Esophagus squamous epithelium (tissue), 5 donors: ENCODE measurements at regions not wholly inside any gene's neighbourhood (a gene's known extent, or its start where the extent isn't known, plus 50 kb on each side); places are given as distances from the start of the nearest gene placed in this dataset.

Experiments
- DNase-seq: peaks from one replicate; lab custom pipeline; 2025; lab: John Stamatoyannopoulos, UW
- H3K27ac ChIP-seq, 4 donors: fragments of 200-600 bp; sonication (generic); one replicate each; pipeline ENCODE4 v1.5.1; 2016 to 2019; ENCODE audit warnings: mild to moderate bottlenecking in 1 of 4
- H3K27me3 ChIP-seq, 4 donors: fragments of 200-600 bp; sonication (generic); 1 replicate in 3 of 4; 2 replicates in 1 of 4; pipeline versions ENCODE4 v1.5.1 to v1.6.0; 2017 to 2021; ENCODE audit warnings: antibody characterized with exemption in 1 of 4
- H3K36me3 ChIP-seq, 3 donors: fragments of 200-600 bp; sonication (generic); one replicate each; pipeline ENCODE4 v1.5.1; 2016 to 2019
- H3K4me1 ChIP-seq, 3 donors: fragments of 200-600 bp; sonication (generic); one replicate each; pipeline ENCODE4 v1.5.1; 2017 to 2019
- H3K4me3 ChIP-seq, 4 donors: fragments of 200-600 bp; sonication (generic); 1 replicate in 3 of 4; 2 replicates in 1 of 4; pipeline ENCODE4 v1.5.1; 2016 to 2019; ENCODE audit warnings: mild to moderate bottlenecking in 2 of 4, moderate library complexity in 1 of 4
- H3K9me3 ChIP-seq, 3 donors: fragments of 200-600 bp; sonication (generic); one replicate each; pipeline ENCODE4 v1.5.1; 2016 to 2019
- POLR2A ChIP-seq, 4 donors: fragments of 450-650 bp; IDR thresholded peaks; one replicate each; pipeline ENCODE4 v1.6.1; 2017; ENCODE audit warnings: antibody characterized with exemption in 4 of 4, mild to moderate bottlenecking in 4 of 4, moderate library complexity in 3 of 4
- WGBS, 2 donors: methylation state at CpG; one replicate each; pipeline ENCODE4 v1.1.5; 2018; 5-methylcytosine and 5-hydroxymethylcytosine counted together
- intact Hi-C: fragments of 100-400 bp; cut with DNase I; formaldehyde crosslinking; loops from one replicate; pipeline ENCODE4 v1.15.0; 2022
- TF ChIP-seq, protein P1 (sequence below), 6 experiments: fragments of 450-650 bp in 4 of 6; fragments of 200-600 bp in 2 of 6; sonication (generic) in 2 of 6; IDR thresholded peaks; one replicate each; pipeline ENCODE4 v1.5.1; 2016 to 2019; ENCODE audit warnings: antibody characterized with exemption in 6 of 6, mild to moderate bottlenecking in 4 of 6, moderate library complexity in 4 of 6
- donor health status: DM: yes; HTN: yes; CAD: no.

DNA sequence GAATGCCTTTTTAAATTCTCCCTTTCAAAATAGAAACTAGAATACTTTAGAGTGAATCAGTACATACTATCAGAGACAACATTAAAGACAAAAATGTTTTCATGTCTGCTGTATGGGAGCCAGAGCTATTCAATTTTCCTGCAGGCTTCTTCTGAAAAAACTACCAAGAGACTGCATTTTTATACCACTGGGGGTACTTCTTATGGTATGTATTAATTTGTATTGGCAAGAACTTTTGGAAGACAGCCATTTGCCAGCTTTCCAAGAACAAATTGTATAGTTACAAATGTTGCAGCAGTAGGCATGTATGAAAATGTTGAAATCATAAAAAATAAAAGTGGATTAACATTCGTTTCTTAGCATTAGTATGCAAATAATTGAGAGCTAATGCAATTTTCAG, 1010.0 kb upstream of the CADM2 start:
- H3K27me3 ChIP-seq, result no peaks in the 10 kb centered on the region
- intact Hi-C loops, result no loop called here
- TF ChIP-seq, protein P1, sequence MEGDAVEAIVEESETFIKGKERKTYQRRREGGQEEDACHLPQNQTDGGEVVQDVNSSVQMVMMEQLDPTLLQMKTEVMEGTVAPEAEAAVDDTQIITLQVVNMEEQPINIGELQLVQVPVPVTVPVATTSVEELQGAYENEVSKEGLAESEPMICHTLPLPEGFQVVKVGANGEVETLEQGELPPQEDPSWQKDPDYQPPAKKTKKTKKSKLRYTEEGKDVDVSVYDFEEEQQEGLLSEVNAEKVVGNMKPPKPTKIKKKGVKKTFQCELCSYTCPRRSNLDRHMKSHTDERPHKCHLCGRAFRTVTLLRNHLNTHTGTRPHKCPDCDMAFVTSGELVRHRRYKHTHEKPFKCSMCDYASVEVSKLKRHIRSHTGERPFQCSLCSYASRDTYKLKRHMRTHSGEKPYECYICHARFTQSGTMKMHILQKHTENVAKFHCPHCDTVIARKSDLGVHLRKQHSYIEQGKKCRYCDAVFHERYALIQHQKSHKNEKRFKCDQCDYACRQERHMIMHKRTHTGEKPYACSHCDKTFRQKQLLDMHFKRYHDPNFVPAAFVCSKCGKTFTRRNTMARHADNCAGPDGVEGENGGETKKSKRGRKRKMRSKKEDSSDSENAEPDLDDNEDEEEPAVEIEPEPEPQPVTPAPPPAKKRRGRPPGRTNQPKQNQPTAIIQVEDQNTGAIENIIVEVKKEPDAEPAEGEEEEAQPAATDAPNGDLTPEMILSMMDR (IDR thresholded peaks at IDR 0.05), result no peak
- no peak for TF ChIP-seq POLR2A (IDR thresholded peaks at IDR 0.05)
- no peak overlapping the region for H3K4me3 ChIP-seq
- no peaks in the 10 kb centered on the region for H3K36me3 ChIP-seq
- no peaks in the 10 kb centered on the region for H3K9me3 ChIP-seq
- no peak overlapping the region for H3K27ac ChIP-seq
- WGBS, 2 donors, result 30 to 47% methylated on average over 1 of the region's 1 CpG
- no peak for DNase-seq
- H3K4me1 ChIP-seq, result no peaks in the 10 kb centered on the region

DNA sequence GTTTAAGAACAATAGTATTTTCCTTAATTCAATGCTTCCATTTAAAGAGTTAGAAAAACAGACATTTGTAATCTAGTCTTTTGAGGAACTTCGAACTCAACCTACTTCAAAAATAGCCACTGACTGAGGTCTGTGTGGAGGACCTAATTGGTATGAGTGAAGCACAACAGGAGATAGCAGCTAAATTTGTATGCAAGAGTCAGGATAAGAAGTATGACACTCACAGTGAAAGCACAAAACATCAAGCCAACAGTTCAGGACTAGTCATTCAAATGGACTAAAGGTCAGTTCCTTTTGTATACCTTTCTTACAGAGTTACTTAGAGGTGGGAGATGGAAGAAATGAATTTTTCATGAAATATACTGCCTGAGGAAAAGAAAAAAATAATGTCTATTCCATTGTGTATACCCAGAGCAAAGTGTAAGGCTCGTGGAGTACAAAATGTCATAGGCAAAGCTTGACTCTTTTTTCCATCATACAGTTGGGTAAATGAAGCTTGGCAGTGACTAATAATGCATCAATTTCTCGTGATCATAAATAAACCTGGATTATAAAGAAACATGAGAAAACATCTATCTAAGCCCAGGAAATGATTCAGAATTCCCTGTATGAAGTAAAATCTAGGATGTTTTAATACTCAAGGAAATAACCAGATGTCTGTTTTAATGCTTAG, 1005.2 kb upstream of the CADM2 start:
- H3K4me1 ChIP-seq, result no peaks in the 10 kb centered on the region
- no peak overlapping the region for H3K4me3 ChIP-seq
- intact Hi-C loops, result no loop called here
- no peak for DNase-seq
- TF ChIP-seq, protein P1 (IDR thresholded peaks at IDR 0.05), result no peak
- TF ChIP-seq POLR2A (IDR thresholded peaks at IDR 0.05), result no peak
- WGBS, 2 donors, result 32 to 50% methylated on average over 3 of the region's 3 CpGs
- H3K36me3 ChIP-seq, result no peaks in the 10 kb centered on the region
- H3K27ac ChIP-seq, result no peak overlapping the region
- H3K27me3 ChIP-seq, result no peaks in the 10 kb centered on the region
- H3K9me3 ChIP-seq, result no peaks in the 10 kb centered on the region

DNA sequence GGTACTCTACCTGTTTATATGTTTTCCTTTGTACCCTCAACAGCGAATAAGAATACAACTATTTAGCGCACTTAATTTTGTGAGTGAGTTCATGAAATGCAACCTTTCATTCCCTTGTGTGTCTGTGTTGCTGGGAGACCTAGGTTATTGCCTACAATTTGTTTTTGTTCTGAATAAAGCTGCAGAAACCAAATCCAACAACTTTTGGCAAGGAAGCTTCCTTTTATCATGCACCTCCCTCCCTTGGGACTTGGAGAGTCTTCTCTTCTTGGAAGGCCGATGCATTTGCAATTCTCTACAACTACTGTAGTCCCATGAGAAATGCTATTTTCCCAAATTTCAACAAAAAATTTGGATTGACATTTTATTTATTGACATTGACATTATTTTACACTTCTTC, 1002.4 kb upstream of the CADM2 start:
- intact Hi-C loops, result no loop called here
- DNase-seq, result no peak
- Histone ChIP-seq H3K4me3 (no peak overlapping the region), H3K27me3 (no peaks in the 10 kb centered on the region), H3K27ac (no peak overlapping the region), H3K36me3 (no peaks in the 10 kb centered on the region), H3K4me1 (no peaks in the 10 kb centered on the region), H3K9me3 (no peaks in the 10 kb centered on the region)
- TF ChIP-seq, protein P1 (IDR thresholded peaks at IDR 0.05), result no peak
- TF ChIP-seq POLR2A (IDR thresholded peaks at IDR 0.05), result no peak
- 71 to 83% methylated on average over 3 of the region's 3 CpGs for WGBS, 2 donors

DNA sequence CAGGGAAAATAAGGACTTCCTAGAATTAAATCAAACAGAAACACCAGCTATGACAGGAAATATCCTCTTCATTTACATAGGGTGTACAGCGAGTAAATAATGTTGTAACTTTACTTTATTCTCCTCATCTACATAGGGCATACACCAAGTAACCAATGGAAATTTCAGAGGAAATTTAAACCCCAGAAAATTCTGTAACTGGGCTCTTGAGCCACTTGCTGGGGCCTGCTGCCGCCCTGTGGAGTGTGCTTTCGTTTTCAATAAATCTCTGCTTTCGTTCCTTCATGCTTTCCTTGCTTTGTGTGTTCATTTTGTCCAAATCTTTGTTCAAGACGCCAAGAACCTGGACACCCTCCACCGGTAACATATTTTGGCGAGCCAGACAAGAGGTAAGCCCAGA, 990.4 kb upstream of the CADM2 start:
- DNase-seq, result no peak
- peak overlapping the region in 1 of 4 donors; percentile 28 for H3K4me3 ChIP-seq
- H3K4me1 ChIP-seq, result no peaks in the 10 kb centered on the region
- intact Hi-C loops, result no loop called here
- no peaks in the 10 kb centered on the region for H3K9me3 ChIP-seq
- no peaks in the 10 kb centered on the region for H3K36me3 ChIP-seq
- TF ChIP-seq POLR2A (IDR thresholded peaks at IDR 0.05), result no peak
- TF ChIP-seq, protein P1 (IDR thresholded peaks at IDR 0.05), result peak in 1 of 6 experiments; percentile 19
- 57 to 58% methylated on average over 7 of the region's 7 CpGs for WGBS, 2 donors
- no peaks in the 10 kb centered on the region for H3K27me3 ChIP-seq
- no peak overlapping the region for H3K27ac ChIP-seq

DNA sequence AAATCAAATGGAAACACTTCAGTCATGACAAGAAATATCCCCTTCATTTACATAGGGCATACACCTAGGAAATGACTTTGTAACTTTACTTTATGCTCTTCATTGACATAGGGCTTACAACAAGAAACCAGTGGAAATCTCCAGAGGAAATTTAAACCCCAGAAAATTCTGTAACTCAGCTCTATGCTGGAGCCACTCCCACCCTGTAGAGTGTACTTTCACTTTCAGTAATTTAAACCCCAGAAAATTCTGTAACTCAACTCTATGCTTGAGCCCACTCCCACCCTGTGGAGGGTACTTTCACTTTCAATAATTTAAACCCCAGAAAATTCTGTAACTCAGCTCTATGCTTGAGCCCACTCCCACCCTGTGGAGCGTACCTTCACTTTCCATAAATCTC, 987.1 kb upstream of the CADM2 start:
- WGBS, 2 donors, result 73 to 94% methylated on average over 1 of the region's 1 CpG
- TF ChIP-seq, protein P1 (IDR thresholded peaks at IDR 0.05), result no peak
- no peak for TF ChIP-seq POLR2A (IDR thresholded peaks at IDR 0.05)
- no peaks in the 10 kb centered on the region for H3K9me3 ChIP-seq
- no peaks in the 10 kb centered on the region for H3K4me1 ChIP-seq
- intact Hi-C loops, result no loop called here
- no peak for DNase-seq
- H3K4me3 ChIP-seq, result no peak overlapping the region
- no peak overlapping the region for H3K27ac ChIP-seq
- no peaks in the 10 kb centered on the region for H3K27me3 ChIP-seq
- no peaks in the 10 kb centered on the region for H3K36me3 ChIP-seq
